ENCODE measurements at regions not wholly inside any gene's neighbourhood (a gene's known extent, or its start where the extent isn't known, plus 50 kb on each side); places are given as distances from the start of the nearest gene placed in this dataset.
"Not testable (repeated sequence)": the region's sequence is repeated elsewhere in the genome, so short reads cannot be mapped to it uniquely, and the experiment has no call there.

- not testable (repeated sequence) for TF ChIP-seq CTCF (conservative IDR thresholded peaks at IDR 0.05; ENCODE audit: low read depth, low read length); USF2 (IDR thresholded peaks at IDR 0.05; ENCODE audit: low read depth, low read length)
These were observed 155.2 kb upstream of the NOCT start for GRCh38 chr4:138860357-138860756.
